Testis (tissue), 2 donors: ENCODE measurements at regions not wholly inside any gene's neighbourhood (a gene's known extent, or its start where the extent isn't known, plus 50 kb on each side); places are given as distances from the start of the nearest gene placed in this dataset.

Experiments
- POLR2A ChIP-seq: fragments of 450-650 bp; IDR thresholded peaks from one replicate; pipeline ENCODE4 v1.6.1; 2017; ENCODE audit warnings: antibody characterized with exemption, mild to moderate bottlenecking, moderate library complexity
- TF ChIP-seq, protein P1 (sequence below), 3 experiments: fragments of 450-650 bp in 2 of 3; fragments of 200-600 bp in 1 of 3; sonication (generic) in 1 of 3; IDR thresholded peaks; one replicate each; pipeline ENCODE4 v1.5.1; 2016 to 2019; ENCODE audit warnings: antibody characterized with exemption in 3 of 3, mild to moderate bottlenecking in 2 of 3, moderate library complexity in 1 of 3

DNA sequence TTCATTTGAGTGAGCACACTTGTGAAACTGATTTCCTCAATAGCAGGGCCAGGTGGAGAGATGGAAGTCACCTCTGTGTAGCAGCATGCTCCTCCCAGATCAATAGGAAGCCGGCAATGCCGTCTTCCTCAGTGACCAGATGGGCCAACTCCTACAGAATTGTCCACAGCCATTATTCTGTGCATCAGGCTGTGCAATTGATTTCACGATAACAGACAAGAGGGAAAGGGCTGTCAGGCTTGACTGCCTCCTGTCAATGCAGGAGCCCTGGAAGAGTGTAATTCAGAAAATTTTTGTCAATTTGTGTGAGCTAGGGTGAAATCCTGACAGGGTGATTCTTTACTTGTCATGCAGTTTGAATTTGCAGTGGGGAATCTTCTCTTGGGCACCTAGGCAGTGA lies 838.4 kb upstream of the NUDT12 start:
- TF ChIP-seq POLR2A = no peak
- TF ChIP-seq, protein P1, sequence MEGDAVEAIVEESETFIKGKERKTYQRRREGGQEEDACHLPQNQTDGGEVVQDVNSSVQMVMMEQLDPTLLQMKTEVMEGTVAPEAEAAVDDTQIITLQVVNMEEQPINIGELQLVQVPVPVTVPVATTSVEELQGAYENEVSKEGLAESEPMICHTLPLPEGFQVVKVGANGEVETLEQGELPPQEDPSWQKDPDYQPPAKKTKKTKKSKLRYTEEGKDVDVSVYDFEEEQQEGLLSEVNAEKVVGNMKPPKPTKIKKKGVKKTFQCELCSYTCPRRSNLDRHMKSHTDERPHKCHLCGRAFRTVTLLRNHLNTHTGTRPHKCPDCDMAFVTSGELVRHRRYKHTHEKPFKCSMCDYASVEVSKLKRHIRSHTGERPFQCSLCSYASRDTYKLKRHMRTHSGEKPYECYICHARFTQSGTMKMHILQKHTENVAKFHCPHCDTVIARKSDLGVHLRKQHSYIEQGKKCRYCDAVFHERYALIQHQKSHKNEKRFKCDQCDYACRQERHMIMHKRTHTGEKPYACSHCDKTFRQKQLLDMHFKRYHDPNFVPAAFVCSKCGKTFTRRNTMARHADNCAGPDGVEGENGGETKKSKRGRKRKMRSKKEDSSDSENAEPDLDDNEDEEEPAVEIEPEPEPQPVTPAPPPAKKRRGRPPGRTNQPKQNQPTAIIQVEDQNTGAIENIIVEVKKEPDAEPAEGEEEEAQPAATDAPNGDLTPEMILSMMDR (IDR thresholded peaks at IDR 0.05) = no peak
